Thyroid gland (tissue), 4 donors: ENCODE measurements at regions not wholly inside any gene's neighbourhood (a gene's known extent, or its start where the extent isn't known, plus 50 kb on each side); places are given as distances from the start of the nearest gene placed in this dataset.

Source experiments
- DNase-seq, 2 donors: peaks; one replicate each; pipeline ENCODE4 v3.0.0-alpha.2; 2019
- H3K27ac ChIP-seq, 3 donors: fragments of 200-600 bp; sonication (generic); 1 replicate in 2 of 3; 2 replicates in 1 of 3; pipeline ENCODE4 v1.5.1; 2016 to 2019; ENCODE audit warnings: mild to moderate bottlenecking in 1 of 3, moderate library complexity in 1 of 3
- H3K27me3 ChIP-seq: fragments of 200-600 bp; sonication (generic); one replicate; pipeline ENCODE4 v1.5.1; 2019
- H3K36me3 ChIP-seq, 2 donors: fragments of 200-600 bp; sonication (generic); one replicate each; pipeline ENCODE4 v1.5.1; 2016 to 2019
- H3K4me1 ChIP-seq, 2 donors: fragments of 200-600 bp; sonication (generic); one replicate each; pipeline ENCODE4 v1.5.1; 2017 to 2019
- H3K4me3 ChIP-seq, 3 donors: fragments of 200-600 bp; sonication (generic); replicated peaks in 1 of 3; 1 replicate in 2 of 3; 2 replicates in 1 of 3; pipeline ENCODE4 v1.5.1; 2016; ENCODE audit warnings: mild to moderate bottlenecking in 1 of 3
- H3K9me3 ChIP-seq: fragments of 200-600 bp; sonication (generic); one replicate; pipeline ENCODE4 v1.5.1; 2017
- CTCF ChIP-seq, 6 experiments: fragments of 200-600 bp in 3 of 6; fragments of 450-650 bp in 3 of 6; sonication (generic) in 3 of 6; IDR thresholded peaks; one replicate each; pipeline ENCODE4 v1.5.1; 2016 to 2019; ENCODE audit warnings: antibody characterized with exemption in 6 of 6, mild to moderate bottlenecking in 2 of 6, inconsistent platforms in 1 of 6, moderate library complexity in 1 of 6
- POLR2A ChIP-seq, 2 donors: fragments of 450-650 bp; IDR thresholded peaks; one replicate each; pipeline ENCODE4 v1.6.1; 2017; ENCODE audit warnings: antibody characterized with exemption in 2 of 2, mild to moderate bottlenecking in 2 of 2, moderate library complexity in 1 of 2
- WGBS, 2 donors: methylation state at CpG; one replicate each; pipeline ENCODE4 v1.1.5; 2017; 5-methylcytosine and 5-hydroxymethylcytosine counted together
- intact Hi-C: fragments of 100-400 bp; cut with DNase I; formaldehyde crosslinking; loops from one replicate; pipeline ENCODE4 v1.15.1; 2023

DNA sequence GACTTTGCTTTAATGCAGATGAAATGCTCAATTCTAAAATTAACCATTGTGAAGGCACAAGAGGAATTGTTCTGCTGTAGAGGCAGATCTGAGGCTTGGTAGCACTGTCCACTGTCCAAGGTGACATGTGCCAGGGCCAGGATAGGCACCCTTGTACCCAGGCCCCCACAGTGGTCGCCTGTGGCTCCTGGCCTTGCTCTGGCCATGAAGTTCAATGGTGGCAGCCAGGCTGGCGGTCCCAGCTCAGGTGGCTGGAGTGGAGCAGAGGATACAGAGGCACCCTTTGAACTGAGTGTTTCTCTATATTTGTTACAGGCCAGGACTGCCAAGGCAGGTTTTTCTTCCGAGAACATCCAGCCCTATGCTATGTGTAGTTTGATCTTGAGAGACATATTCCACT is 102.6 kb downstream of the PTGS2 start:
- no peak overlapping the region for H3K4me3 ChIP-seq
- no peaks in the 10 kb centered on the region for H3K9me3 ChIP-seq
- H3K4me1 ChIP-seq = no peaks in the 10 kb centered on the region
- H3K27ac ChIP-seq = no peak overlapping the region
- WGBS, 2 donors = 92 to 94% methylated on average over 3 of the region's 3 CpGs
- no peaks in the 10 kb centered on the region for H3K27me3 ChIP-seq
- TF ChIP-seq CTCF (IDR thresholded peaks at IDR 0.05) = no peak
- no peak for TF ChIP-seq POLR2A (IDR thresholded peaks at IDR 0.05)
- DNase-seq = no peak
- intact Hi-C loops = no loop called here
- H3K36me3 ChIP-seq = no peaks in the 10 kb centered on the region

GRCh38 chr1:186577216-186577615 is 103.0 kb downstream of the PTGS2 start:
- no peak overlapping the region for H3K27ac ChIP-seq
- WGBS, 2 donors = 83 to 86% methylated on average over 2 of the region's 2 CpGs
- no peaks in the 10 kb centered on the region for H3K9me3 ChIP-seq
- DNase-seq = no peak
- TF ChIP-seq POLR2A (IDR thresholded peaks at IDR 0.05) (no peak), CTCF (IDR thresholded peaks at IDR 0.05) (no peak)
- intact Hi-C loops = no loop called here
- H3K36me3 ChIP-seq = no peaks in the 10 kb centered on the region
- H3K4me1 ChIP-seq = no peaks in the 10 kb centered on the region
- H3K4me3 ChIP-seq = no peak overlapping the region
- H3K27me3 ChIP-seq = no peaks in the 10 kb centered on the region

DNA sequence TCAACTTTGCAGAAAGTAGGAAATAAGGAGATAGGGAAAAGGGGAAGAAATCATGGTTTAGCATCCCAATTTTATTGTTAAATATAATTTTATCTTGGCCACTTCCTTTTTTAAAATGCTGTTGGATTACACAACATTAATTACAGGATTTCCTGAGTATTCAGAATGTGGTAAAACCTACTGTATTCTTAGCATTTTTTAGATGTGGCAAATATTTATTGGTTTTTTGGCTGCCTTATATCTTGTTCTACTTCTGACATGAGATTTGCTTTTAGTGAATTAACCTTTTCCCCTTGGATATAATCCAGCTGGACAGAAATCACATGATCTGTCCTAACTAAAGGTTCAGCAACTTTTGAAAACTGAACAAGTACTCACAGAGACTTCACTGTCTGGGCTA is 104.9 kb downstream of the PTGS2 start:
- H3K27ac ChIP-seq = no peak overlapping the region
- no peak overlapping the region for H3K4me3 ChIP-seq
- no peaks in the 10 kb centered on the region for H3K36me3 ChIP-seq
- no peak for DNase-seq
- H3K27me3 ChIP-seq = no peaks in the 10 kb centered on the region
- intact Hi-C loops = no loop called here
- TF ChIP-seq CTCF (IDR thresholded peaks at IDR 0.05) (no peak), POLR2A (IDR thresholded peaks at IDR 0.05) (no peak)
- no peaks in the 10 kb centered on the region for H3K9me3 ChIP-seq
- no peaks in the 10 kb centered on the region for H3K4me1 ChIP-seq

- TF ChIP-seq CTCF (IDR thresholded peaks at IDR 0.05) (no peak), POLR2A (IDR thresholded peaks at IDR 0.05) (no peak)
- WGBS, 2 donors = 74 to 76% methylated on average over 1 of the region's 1 CpG
- no peak for DNase-seq
- no peaks in the 10 kb centered on the region for H3K27me3 ChIP-seq
- intact Hi-C loops = no loop called here
- H3K9me3 ChIP-seq = no peaks in the 10 kb centered on the region
- no peaks in the 10 kb centered on the region for H3K4me1 ChIP-seq
- H3K27ac ChIP-seq = no peak overlapping the region
- no peaks in the 10 kb centered on the region for H3K36me3 ChIP-seq
- H3K4me3 ChIP-seq = no peak overlapping the region
Observed at GRCh38 chr1:186574926-186575325, 105.3 kb downstream of the PTGS2 start.

GRCh38 chr1:186572509-186572908 is 107.7 kb downstream of the PTGS2 start:
- Histone ChIP-seq H3K27me3 (no peaks in the 10 kb centered on the region), H3K27ac (no peak overlapping the region), H3K4me3 (no peak overlapping the region), H3K36me3 (no peaks in the 10 kb centered on the region), H3K9me3 (no peaks in the 10 kb centered on the region), H3K4me1 (no peaks in the 10 kb centered on the region)
- no peak for TF ChIP-seq POLR2A (IDR thresholded peaks at IDR 0.05)
- TF ChIP-seq CTCF (IDR thresholded peaks at IDR 0.05) = no peak
- intact Hi-C loops = no loop called here
- 92 to 95% methylated on average over 3 of the region's 3 CpGs for WGBS, 2 donors
- DNase-seq = no peak
